RWPE2 (cell line): ENCODE measurements at regions not wholly inside any gene's neighbourhood (a gene's known extent, or its start where the extent isn't known, plus 50 kb on each side); places are given as distances from the start of the nearest gene placed in this dataset.

Experiments
- ATAC-seq: fragments of 200-7000 bp; cut with Tn5 transposase; 3 replicates; pipeline ENCODE4 v1.9.1; 2021; ENCODE audit warnings: low read depth
- DNase-seq: peaks from one replicate; pipeline ENCODE4 v3.0.0-alpha.2; 2020; ENCODE audit warnings: low spot score
- H3K27ac ChIP-seq: fragments of 450-650 bp; 2 replicates; pipeline ENCODE4 v1.5.1; 2017; ENCODE audit warnings: mild to moderate bottlenecking; ENCODE audit not compliant: poor library complexity, severe bottlenecking
- H3K27me3 ChIP-seq: fragments of 250-450 bp; sonication (Bioruptor Pico); 2 replicates; pipeline ENCODE4 v1.5.1; 2021; ENCODE audit warnings: mild to moderate bottlenecking, moderate library complexity; ENCODE audit not compliant: insufficient read depth, poor library complexity, severe bottlenecking
- H3K36me3 ChIP-seq: fragments of 250-450 bp; sonication (Bioruptor Pico); 2 replicates; pipeline ENCODE4 v1.5.1; 2020; ENCODE audit warnings: low read depth, mild to moderate bottlenecking, moderate library complexity
- H3K4me1 ChIP-seq: fragments of 250-450 bp; sonication (Bioruptor Pico); 2 replicates; pipeline ENCODE4 v1.5.1; 2021; ENCODE audit warnings: mild to moderate bottlenecking, moderate library complexity; ENCODE audit not compliant: insufficient read depth, poor library complexity, severe bottlenecking
- H3K4me3 ChIP-seq: fragments of 250-450 bp; sonication (Bioruptor Pico); 2 replicates; pipeline ENCODE4 v1.5.1; 2021; ENCODE audit warnings: mild to moderate bottlenecking, moderate library complexity; ENCODE audit not compliant: severe bottlenecking
- H3K9me3 ChIP-seq: fragments of 250-450 bp; sonication (Bioruptor Pico); 2 replicates; pipeline ENCODE4 v1.5.1; 2021; ENCODE audit warnings: mild to moderate bottlenecking, moderate library complexity; ENCODE audit not compliant: severe bottlenecking
- TF ChIP-seq, protein P1 (sequence below): fragments of 450-650 bp; IDR thresholded peaks from one replicate; pipeline ENCODE4 v1.5.1; 2017; ENCODE audit warnings: mild to moderate bottlenecking, moderate library complexity; ENCODE audit not compliant: poor library complexity, severe bottlenecking

DNA sequence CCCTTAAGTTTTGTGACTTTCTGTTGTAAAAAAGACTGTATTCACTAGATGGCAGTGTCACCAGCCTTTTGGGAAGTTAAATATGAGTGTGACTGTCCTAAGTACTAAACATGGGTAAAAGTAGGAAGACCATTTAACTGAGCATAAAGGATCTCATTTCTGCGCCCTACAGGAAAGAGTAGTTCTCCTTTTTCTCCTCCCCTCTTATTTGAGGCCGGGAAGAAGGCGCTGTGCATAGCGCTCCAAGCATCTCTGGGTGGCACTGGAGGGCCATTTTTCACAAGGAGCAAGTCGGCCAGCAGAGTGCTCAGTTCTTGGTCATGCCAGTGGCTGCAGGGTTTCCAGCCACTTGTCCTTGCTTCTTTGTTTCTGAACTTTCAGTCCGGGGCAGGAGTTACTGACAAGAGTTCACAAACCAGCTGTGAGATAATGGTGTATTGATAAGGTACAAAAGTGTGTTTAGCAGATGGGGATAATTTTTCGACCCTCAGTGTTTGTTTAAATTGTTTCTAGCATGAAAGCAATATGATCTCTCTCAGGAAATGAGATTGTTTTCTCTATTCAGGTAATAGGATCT, 227.6 kb upstream of the DMRT1 start:
- H3K27ac ChIP-seq: peak overlapping the region; percentile 55
- TF ChIP-seq, protein P1, sequence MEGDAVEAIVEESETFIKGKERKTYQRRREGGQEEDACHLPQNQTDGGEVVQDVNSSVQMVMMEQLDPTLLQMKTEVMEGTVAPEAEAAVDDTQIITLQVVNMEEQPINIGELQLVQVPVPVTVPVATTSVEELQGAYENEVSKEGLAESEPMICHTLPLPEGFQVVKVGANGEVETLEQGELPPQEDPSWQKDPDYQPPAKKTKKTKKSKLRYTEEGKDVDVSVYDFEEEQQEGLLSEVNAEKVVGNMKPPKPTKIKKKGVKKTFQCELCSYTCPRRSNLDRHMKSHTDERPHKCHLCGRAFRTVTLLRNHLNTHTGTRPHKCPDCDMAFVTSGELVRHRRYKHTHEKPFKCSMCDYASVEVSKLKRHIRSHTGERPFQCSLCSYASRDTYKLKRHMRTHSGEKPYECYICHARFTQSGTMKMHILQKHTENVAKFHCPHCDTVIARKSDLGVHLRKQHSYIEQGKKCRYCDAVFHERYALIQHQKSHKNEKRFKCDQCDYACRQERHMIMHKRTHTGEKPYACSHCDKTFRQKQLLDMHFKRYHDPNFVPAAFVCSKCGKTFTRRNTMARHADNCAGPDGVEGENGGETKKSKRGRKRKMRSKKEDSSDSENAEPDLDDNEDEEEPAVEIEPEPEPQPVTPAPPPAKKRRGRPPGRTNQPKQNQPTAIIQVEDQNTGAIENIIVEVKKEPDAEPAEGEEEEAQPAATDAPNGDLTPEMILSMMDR: peak; percentile 96
- peaks cover 34% of the 10 kb centered on the region for H3K4me1 ChIP-seq
- ATAC-seq (peak; percentile 95), DNase-seq (peak; percentile 69)
- H3K4me3 ChIP-seq: no peak overlapping the region
- no peaks in the 10 kb centered on the region for H3K9me3 ChIP-seq
- H3K36me3 ChIP-seq: no peaks in the 10 kb centered on the region
- no peaks in the 10 kb centered on the region for H3K27me3 ChIP-seq

DNA sequence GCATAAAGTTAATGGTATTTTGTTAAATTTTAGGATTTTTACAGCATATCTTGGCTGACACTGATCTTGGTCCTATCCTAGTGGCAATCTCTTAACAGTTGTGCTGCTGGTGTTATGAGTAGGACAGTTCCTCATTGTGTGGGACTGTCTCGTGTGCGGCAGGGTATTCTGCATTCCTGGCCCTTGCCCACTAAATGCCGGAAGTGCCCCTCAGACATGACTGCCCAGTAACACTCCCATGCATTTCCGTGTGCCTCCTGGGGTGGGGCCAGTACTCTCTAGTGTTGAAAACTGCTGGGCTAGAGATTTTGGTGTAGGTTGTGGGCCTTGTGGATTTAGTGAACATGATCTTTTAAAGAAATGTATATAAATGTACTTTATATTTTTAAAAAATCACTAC, 227.1 kb upstream of the DMRT1 start:
- Histone ChIP-seq H3K4me3 (no peak overlapping the region), H3K36me3 (no peaks in the 10 kb centered on the region), H3K9me3 (no peaks in the 10 kb centered on the region), H3K27ac (peak overlapping the region; percentile 55), H3K4me1 (peaks cover 34% of the 10 kb centered on the region), H3K27me3 (no peaks in the 10 kb centered on the region)
- peak; percentile 6; the same call in 1 of the 3 replicates for ATAC-seq
- no peak for DNase-seq
- TF ChIP-seq, protein P1: no peak

DNA sequence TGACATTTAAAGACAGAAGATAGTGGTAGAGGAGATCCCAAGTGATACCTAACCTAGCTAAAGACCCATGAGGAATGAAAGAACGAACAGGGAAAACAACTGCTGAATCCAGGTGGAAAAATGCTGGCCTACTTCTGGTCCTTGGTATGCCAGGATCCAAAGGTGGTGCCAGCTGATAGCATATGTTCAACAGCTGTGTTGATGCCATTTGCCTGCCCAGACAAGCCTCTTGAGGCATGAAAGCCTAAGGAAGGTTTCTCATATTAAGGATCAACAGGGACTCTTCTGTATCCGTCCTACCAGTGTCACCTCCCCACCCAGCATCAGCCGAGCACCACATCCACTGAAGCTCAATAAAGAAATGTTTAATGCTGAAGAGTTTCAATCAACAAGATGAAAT, 225.7 kb upstream of the DMRT1 start:
- DNase-seq (no peak), ATAC-seq (peak; percentile 13; the same call in 1 of the 3 replicates)
- H3K9me3 ChIP-seq: no peaks in the 10 kb centered on the region
- TF ChIP-seq, protein P1: peak; percentile 30
- no peaks in the 10 kb centered on the region for H3K36me3 ChIP-seq
- H3K4me1 ChIP-seq: peaks cover 34% of the 10 kb centered on the region
- H3K27me3 ChIP-seq: no peaks in the 10 kb centered on the region
- peak overlapping the region; percentile 55 for H3K27ac ChIP-seq
- H3K4me3 ChIP-seq: no peak overlapping the region

DNA sequence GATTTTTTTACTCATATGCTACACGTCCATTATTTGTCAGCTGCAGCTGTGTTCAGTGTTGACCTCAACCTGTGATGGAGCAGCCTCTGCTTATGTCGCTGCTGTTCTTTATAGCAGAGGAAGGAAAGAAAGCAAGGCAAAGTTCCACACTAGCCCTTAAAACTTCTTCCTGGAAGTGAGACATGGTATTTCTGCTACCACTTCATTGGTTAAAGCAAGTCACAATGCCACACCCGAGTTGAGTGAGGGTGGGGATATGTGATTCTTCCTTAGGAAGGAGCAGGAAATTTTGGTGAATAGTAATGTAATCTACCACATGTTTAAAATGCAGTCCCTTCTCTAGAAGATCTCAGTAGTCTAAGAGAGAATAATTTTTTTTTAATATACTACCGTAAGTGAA, 224.8 kb upstream of the DMRT1 start:
- TF ChIP-seq, protein P1: no peak
- peak overlapping the region; percentile 55 for H3K27ac ChIP-seq
- no peaks in the 10 kb centered on the region for H3K9me3 ChIP-seq
- DNase-seq (no peak), ATAC-seq (no peak)
- peaks cover 34% of the 10 kb centered on the region for H3K4me1 ChIP-seq
- H3K36me3 ChIP-seq: no peaks in the 10 kb centered on the region
- no peaks in the 10 kb centered on the region for H3K27me3 ChIP-seq
- no peak overlapping the region for H3K4me3 ChIP-seq

DNA sequence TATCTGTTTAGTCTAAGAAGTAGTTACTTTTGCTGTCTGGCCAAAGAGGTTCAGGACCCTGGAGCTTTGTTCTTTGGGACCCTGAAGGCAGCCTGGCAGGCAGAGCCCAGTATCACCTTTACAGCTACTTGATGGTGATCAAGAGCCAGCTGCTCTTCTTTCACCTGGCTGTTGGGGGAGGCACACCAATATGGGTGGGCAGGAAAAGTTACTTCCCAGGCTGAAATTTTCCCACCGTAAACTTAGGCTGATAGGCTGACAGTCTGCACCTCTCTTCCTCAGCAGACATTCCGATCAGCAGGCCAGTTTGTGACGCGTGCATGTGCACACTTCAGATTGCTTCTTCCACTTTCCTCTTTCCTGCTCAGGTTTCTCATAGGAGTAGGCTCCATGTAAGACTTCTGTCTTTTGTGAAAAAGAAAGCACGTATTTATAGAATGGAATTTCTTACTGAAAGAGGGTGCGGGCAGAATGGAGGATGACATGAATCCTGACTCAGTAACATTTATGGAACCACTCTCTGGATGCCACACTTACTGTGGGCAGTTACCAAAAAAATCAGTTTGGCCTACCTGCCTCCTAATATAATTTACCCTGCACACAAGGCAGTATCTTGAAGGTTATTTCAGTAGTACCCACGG, 223.9 kb upstream of the DMRT1 start:
- TF ChIP-seq, protein P1: no peak
- ATAC-seq (no peak), DNase-seq (no peak)
- Histone ChIP-seq H3K27ac (no peak overlapping the region), H3K27me3 (no peaks in the 10 kb centered on the region), H3K9me3 (no peaks in the 10 kb centered on the region), H3K4me1 (peaks cover 34% of the 10 kb centered on the region), H3K4me3 (no peak overlapping the region), H3K36me3 (no peaks in the 10 kb centered on the region)
